OCI-LY1 (cell line): ENCODE measurements at regions not wholly inside any gene's neighbourhood (a gene's known extent, or its start where the extent isn't known, plus 50 kb on each side); places are given as distances from the start of the nearest gene placed in this dataset.

Source experiments
- H2AFZ ChIP-seq: fragments of 200-600 bp; sonication (generic), shearing (Covaris generic); 2 replicates; pipeline ENCODE4 v1.6.0; 2014; ENCODE audit warnings: antibody characterized with exemption, mild to moderate bottlenecking, low read length
- H3F3A ChIP-seq: fragments of 200-600 bp; sonication (generic), shearing (Covaris generic); 2 replicates; pipeline ENCODE4 v1.6.0; 2014; ENCODE audit warnings: mild to moderate bottlenecking, antibody characterized with exemption, low read length, moderate library complexity; ENCODE audit not compliant: insufficient read depth
- H3K27ac ChIP-seq: fragments of 200-600 bp; sonication (generic); 2 replicates; pipeline ENCODE4 v1.5.1; 2014; ENCODE audit warnings: low read length, mixed run types, mild to moderate bottlenecking, low read depth; ENCODE audit not compliant: poor library complexity, severe bottlenecking
- H3K27me3 ChIP-seq: fragments of 200-600 bp; sonication (generic); 2 replicates; pipeline ENCODE4 v1.6.0; 2014; ENCODE audit warnings: antibody characterized with exemption, mild to moderate bottlenecking, low read length, moderate library complexity; ENCODE audit not compliant: insufficient read depth
- H3K36me3 ChIP-seq: fragments of 200-600 bp; sonication (generic); 2 replicates; pipeline ENCODE4 v1.6.1; 2014; ENCODE audit warnings: mild to moderate bottlenecking, antibody characterized with exemption, low read length, moderate library complexity, mixed read lengths; ENCODE audit not compliant: insufficient read depth
- H3K4me1 ChIP-seq: fragments of 200-600 bp; sonication (generic); 2 replicates; pipeline ENCODE4 v1.5.1; 2014; ENCODE audit warnings: mild to moderate bottlenecking, low read length, moderate library complexity; ENCODE audit not compliant: insufficient read depth, severe bottlenecking
- H3K4me2 ChIP-seq: fragments of 200-600 bp; sonication (generic), shearing (Covaris generic); 2 replicates; pipeline ENCODE4 v1.6.1; 2014; ENCODE audit warnings: low read length
- H3K4me3 ChIP-seq: fragments of 200-600 bp; sonication (generic); 2 replicates; pipeline ENCODE4 v1.5.1; 2014; ENCODE audit warnings: low read length, low read depth, mild to moderate bottlenecking, mixed read lengths; ENCODE audit not compliant: poor library complexity, severe bottlenecking
- H3K79me2 ChIP-seq: fragments of 200-600 bp; shearing (Covaris generic); 2 replicates; pipeline ENCODE4 v1.6.1; 2016; ENCODE audit warnings: mixed run types, low read length, mixed read lengths; ENCODE audit not compliant: insufficient read depth
- H3K9ac ChIP-seq: fragments of 200-600 bp; sonication (generic), shearing (Covaris generic); 2 replicates; pipeline ENCODE4 v1.6.1; 2014; ENCODE audit warnings: mild to moderate bottlenecking, low read length, mixed read lengths
- H3K9me2 ChIP-seq: fragments of 200-600 bp; sonication (generic), shearing (Covaris generic); 2 replicates; pipeline ENCODE4 v1.6.1; 2014; ENCODE audit warnings: low read depth, mild to moderate bottlenecking, low read length, mixed read lengths
- H3K9me3 ChIP-seq: fragments of 200-600 bp; shearing (Covaris generic); 2 replicates; pipeline ENCODE4 v1.6.1; 2014; ENCODE audit warnings: low read length, mixed read lengths
- H4K20me1 ChIP-seq: fragments of 200-600 bp; sonication (generic), shearing (Covaris generic); 2 replicates; pipeline ENCODE4 v1.6.0; 2016; ENCODE audit warnings: mild to moderate bottlenecking, low read length; ENCODE audit not compliant: insufficient read depth
- EZH2 ChIP-seq: fragments of 200-600 bp; sonication (generic), shearing (Covaris generic); IDR thresholded peaks from 2 replicates; pipeline ENCODE4 v1.8.0; 2017; ENCODE audit warnings: borderline replicate concordance, mixed run types, mild to moderate bottlenecking, antibody characterized with exemption, low read length, moderate library complexity, mixed read lengths
- TF ChIP-seq, protein P1 (sequence below): fragments of 200-600 bp; sonication (generic), shearing (Covaris generic); IDR thresholded peaks from 2 replicates; pipeline ENCODE4 v1.5.1; 2017; ENCODE audit warnings: mild to moderate bottlenecking, antibody characterized with exemption, low read length, moderate library complexity, mixed read lengths

DNA sequence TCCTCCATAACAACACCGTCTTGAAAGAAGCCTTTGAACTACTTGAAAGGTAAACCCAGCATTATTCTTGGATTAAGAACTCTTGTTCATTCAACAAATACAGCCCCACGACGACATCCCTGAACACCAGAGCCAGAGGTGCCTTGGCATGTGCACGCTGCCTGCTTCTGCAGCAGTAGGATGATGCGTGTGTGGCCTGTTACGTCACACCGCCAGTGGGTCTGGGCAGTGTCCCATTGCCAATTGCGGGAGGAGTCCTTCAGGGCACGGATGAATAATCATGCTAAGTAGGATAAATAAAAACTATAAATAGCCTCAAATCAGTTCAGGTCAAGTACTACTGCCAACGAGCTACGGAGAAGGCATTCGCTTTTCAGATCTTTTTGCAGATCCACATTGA is 380.5 kb downstream of the SHANK2 start:
- Histone ChIP-seq H3K9me2 (no peaks in the 10 kb centered on the region), H4K20me1 (no peaks in the 10 kb centered on the region), H2AFZ (no peak overlapping the region), H3K4me1 (no peaks in the 10 kb centered on the region), H3K4me3 (no peak overlapping the region), H3F3A (no peaks in the 10 kb centered on the region), H3K4me2 (no peak overlapping the region), H3K79me2 (no peaks in the 10 kb centered on the region), H3K27ac (no peak overlapping the region), H3K9me3 (no peaks in the 10 kb centered on the region), H3K9ac (no peak overlapping the region), H3K36me3 (no peaks in the 10 kb centered on the region), H3K27me3 (no peaks in the 10 kb centered on the region)
- TF ChIP-seq EZH2: no peak
- TF ChIP-seq, protein P1, sequence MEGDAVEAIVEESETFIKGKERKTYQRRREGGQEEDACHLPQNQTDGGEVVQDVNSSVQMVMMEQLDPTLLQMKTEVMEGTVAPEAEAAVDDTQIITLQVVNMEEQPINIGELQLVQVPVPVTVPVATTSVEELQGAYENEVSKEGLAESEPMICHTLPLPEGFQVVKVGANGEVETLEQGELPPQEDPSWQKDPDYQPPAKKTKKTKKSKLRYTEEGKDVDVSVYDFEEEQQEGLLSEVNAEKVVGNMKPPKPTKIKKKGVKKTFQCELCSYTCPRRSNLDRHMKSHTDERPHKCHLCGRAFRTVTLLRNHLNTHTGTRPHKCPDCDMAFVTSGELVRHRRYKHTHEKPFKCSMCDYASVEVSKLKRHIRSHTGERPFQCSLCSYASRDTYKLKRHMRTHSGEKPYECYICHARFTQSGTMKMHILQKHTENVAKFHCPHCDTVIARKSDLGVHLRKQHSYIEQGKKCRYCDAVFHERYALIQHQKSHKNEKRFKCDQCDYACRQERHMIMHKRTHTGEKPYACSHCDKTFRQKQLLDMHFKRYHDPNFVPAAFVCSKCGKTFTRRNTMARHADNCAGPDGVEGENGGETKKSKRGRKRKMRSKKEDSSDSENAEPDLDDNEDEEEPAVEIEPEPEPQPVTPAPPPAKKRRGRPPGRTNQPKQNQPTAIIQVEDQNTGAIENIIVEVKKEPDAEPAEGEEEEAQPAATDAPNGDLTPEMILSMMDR: no peak

DNA sequence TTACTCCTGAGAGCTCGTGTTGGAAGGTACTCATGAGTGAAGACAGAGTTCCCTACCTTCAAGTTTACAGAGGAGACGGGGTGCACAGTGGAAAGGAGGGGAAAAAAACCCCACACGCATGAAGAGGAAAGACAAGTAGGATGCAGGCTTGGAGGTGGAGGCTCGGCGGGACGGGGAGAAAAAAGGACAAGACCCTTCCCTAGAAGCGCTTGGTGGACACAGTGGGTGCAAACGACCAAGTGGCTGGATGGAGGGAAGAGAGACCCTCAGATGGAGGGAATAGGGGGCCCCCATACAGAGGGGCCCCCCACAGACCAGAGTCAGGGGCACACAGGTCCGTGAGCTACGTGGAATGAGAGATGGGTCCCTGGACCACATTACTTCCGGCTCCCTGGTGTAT is 380.1 kb downstream of the SHANK2 start:
- H3K9ac ChIP-seq: no peak overlapping the region
- no peak overlapping the region for H3K4me3 ChIP-seq
- TF ChIP-seq, protein P1: no peak
- no peak for TF ChIP-seq EZH2
- H3K79me2 ChIP-seq: no peaks in the 10 kb centered on the region
- H3K9me2 ChIP-seq: no peaks in the 10 kb centered on the region
- H3F3A ChIP-seq: no peaks in the 10 kb centered on the region
- H3K4me2 ChIP-seq: no peak overlapping the region
- H3K27me3 ChIP-seq: no peaks in the 10 kb centered on the region
- no peak overlapping the region for H3K27ac ChIP-seq
- no peaks in the 10 kb centered on the region for H3K36me3 ChIP-seq
- H2AFZ ChIP-seq: no peak overlapping the region
- no peaks in the 10 kb centered on the region for H4K20me1 ChIP-seq
- no peaks in the 10 kb centered on the region for H3K9me3 ChIP-seq
- no peaks in the 10 kb centered on the region for H3K4me1 ChIP-seq

DNA sequence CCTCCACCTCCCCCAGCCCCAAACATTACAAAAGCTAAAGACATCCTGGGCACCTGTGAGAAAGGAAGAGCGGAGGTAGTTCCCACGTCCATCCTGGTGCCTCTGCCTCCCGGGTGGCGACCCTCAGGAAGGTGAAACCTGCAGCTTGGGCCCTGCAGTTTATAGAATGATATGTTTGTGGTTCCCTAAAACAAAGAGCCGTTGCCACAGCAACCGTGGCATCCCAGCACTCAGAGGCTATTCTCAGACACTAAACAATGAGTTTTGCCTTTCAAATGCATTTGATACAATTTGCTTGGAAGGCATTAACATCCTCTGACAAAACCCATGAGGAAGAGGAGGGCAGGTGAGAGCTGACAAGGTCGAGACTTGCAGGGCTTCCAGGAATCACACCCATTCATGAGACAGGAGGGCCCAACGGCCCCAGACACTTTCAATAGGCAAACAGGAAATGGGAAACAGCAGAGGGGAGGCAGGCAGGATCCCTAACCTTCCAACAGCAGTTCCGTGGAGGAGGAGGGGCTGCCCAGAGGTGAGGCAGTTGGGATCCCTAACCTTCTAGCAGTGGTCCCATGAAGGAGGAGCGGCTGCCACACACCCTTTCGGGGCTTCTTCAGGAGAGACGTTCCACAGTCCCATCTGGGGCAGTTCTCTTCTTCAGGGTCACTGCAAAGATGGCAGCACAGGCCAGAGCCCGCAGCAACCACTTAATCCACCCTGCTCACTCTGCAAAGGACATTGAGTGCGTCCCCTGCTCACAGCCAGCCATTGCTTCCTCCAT is 379.2 kb downstream of the SHANK2 start:
- Histone ChIP-seq H4K20me1 (no peaks in the 10 kb centered on the region), H3K36me3 (no peaks in the 10 kb centered on the region), H3K9me3 (no peaks in the 10 kb centered on the region), H3K9ac (no peak overlapping the region), H3K4me1 (no peaks in the 10 kb centered on the region), H3K27me3 (no peaks in the 10 kb centered on the region), H3K4me3 (no peak overlapping the region), H3K27ac (no peak overlapping the region), H2AFZ (no peak overlapping the region), H3F3A (no peaks in the 10 kb centered on the region), H3K9me2 (no peaks in the 10 kb centered on the region), H3K4me2 (no peak overlapping the region), H3K79me2 (no peaks in the 10 kb centered on the region)
- TF ChIP-seq, protein P1: no peak
- no peak for TF ChIP-seq EZH2
